Kidney epithelial cell (primary cell): ENCODE measurements at regions not wholly inside any gene's neighbourhood (a gene's known extent, or its start where the extent isn't known, plus 50 kb on each side); places are given as distances from the start of the nearest gene placed in this dataset.

Experiments
- DNase-seq: peaks from one replicate; pipeline ENCODE4 v3.0.0-alpha.2; 2010; ENCODE audit warnings: low read depth
- H3K27me3 ChIP-seq: 2 replicates; pipeline ENCODE4 v1.6.0; 2011; ENCODE audit warnings: low read length; ENCODE audit not compliant: control insufficient read depth, insufficient read depth
- H3K36me3 ChIP-seq: 2 replicates; pipeline ENCODE4 v1.5.1; 2011; ENCODE audit warnings: low read length; ENCODE audit not compliant: control insufficient read depth, insufficient read depth
- H3K4me3 ChIP-seq: 2 replicates; pipeline ENCODE4 v1.5.1; 2011; ENCODE audit warnings: low read depth, mild to moderate bottlenecking, control low read depth, low read length
- CTCF ChIP-seq: IDR thresholded peaks from 2 replicates; pipeline ENCODE4 v1.5.1; 2011; ENCODE audit warnings: mild to moderate bottlenecking, moderate library complexity, low read length, control low read depth, inconsistent platforms; ENCODE audit not compliant: insufficient read depth, poor library complexity, severe bottlenecking

GRCh38 chr1:190858140-190858539 is 380.5 kb upstream of the BRINP3 start:
- no peaks in the 10 kb centered on the region for H3K27me3 ChIP-seq
- no peak overlapping the region for H3K4me3 ChIP-seq
- DNase-seq = no peak
- H3K36me3 ChIP-seq = no peaks in the 10 kb centered on the region
- no peak for TF ChIP-seq CTCF

DNA sequence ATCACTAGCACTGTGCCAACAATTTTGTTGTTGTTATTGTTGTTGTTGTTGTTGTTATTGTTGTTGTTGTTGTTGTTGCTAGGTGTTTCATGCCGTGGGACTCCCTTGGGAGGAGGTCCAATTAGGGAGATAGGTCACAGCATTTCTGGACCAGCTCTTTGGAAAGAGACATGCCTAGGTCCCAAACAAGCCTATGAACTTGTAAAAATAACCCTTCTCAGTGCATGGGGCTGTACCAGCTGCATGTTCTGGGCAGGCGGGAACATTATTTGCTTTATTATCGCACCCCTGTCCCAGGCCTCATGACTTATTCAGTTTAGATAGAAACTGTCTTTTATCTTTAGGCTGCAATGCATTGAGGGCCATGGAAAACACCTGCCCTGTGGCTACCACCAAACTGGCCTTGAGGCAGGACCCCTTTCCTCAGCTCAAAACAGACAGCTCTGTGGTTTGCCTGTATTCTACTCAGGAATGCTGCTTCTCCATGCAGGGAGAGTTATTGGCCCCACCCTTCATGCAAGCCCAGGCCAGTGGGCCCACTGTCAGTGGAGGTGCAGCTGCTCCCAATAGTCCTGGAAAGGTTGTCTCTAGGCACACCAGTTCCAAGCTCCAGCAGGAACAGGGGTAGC is 386.5 kb upstream of the BRINP3 start:
- H3K4me3 ChIP-seq = no peak overlapping the region
- H3K36me3 ChIP-seq = no peaks in the 10 kb centered on the region
- TF ChIP-seq CTCF = no peak
- no peaks in the 10 kb centered on the region for H3K27me3 ChIP-seq
- no peak for DNase-seq

GRCh38 chr1:190880352-190880751 is 402.7 kb upstream of the BRINP3 start:
- no peak for TF ChIP-seq CTCF
- no peaks in the 10 kb centered on the region for H3K27me3 ChIP-seq
- no peak overlapping the region for H3K4me3 ChIP-seq
- H3K36me3 ChIP-seq = no peaks in the 10 kb centered on the region
- no peak for DNase-seq

DNA sequence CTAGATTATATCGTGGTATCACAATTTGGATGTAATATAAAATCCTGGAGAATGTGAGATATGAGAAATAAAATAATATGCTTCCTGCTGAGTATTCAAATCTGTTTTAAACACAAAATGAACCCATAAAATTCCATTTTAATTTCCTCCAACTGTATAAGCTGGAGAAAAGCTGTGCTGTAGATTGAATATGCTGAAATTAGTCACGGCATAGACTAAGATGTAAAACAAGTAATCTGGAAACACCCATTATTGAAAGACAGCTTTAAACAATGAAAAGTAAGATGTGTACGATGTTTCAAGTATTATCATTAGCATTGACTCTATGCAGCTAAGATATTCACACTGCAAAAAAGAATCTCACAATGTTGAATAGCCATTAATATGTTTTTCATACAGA is 403.4 kb upstream of the BRINP3 start:
- TF ChIP-seq CTCF = no peak
- no peak for DNase-seq
- H3K27me3 ChIP-seq = no peaks in the 10 kb centered on the region
- H3K4me3 ChIP-seq = no peak overlapping the region
- H3K36me3 ChIP-seq = no peaks in the 10 kb centered on the region

GRCh38 chr1:190897233-190897632 is 419.6 kb upstream of the BRINP3 start:
- no peak for TF ChIP-seq CTCF
- H3K4me3 ChIP-seq = no peak overlapping the region

GRCh38 chr1:190904091-190904695 is 426.5 kb upstream of the BRINP3 start:
- H3K27me3 ChIP-seq = no peaks in the 10 kb centered on the region
- DNase-seq = peak; percentile 56
- H3K4me3 ChIP-seq = no peak overlapping the region

More at GRCh38 chr1:190897233-190897632, 419.6 kb upstream of the BRINP3 start:
- Histone ChIP-seq H3K36me3 (no peaks in the 10 kb centered on the region), H3K27me3 (no peaks in the 10 kb centered on the region)
- no peak for DNase-seq

More at GRCh38 chr1:190904091-190904695, 426.5 kb upstream of the BRINP3 start:
- TF ChIP-seq CTCF = no peak
- H3K36me3 ChIP-seq = no peaks in the 10 kb centered on the region
